AG09309 (cell line): ENCODE measurements at regions not wholly inside any gene's neighbourhood (a gene's known extent, or its start where the extent isn't known, plus 50 kb on each side); places are given as distances from the start of the nearest gene placed in this dataset.
A peak's percentile ranks its signal among the peaks of the same experiment; 100 is the strongest.

Experiments used
- DNase-seq: peaks from one replicate; pipeline ENCODE4 v3.0.0-alpha.2; 2010; ENCODE audit warnings: low read depth
- H3K4me3 ChIP-seq: 2 replicates; pipeline ENCODE4 v1.5.1; 2011; ENCODE audit warnings: mild to moderate bottlenecking, low read depth, low read length, moderate library complexity; ENCODE audit not compliant: control insufficient read depth
- CTCF ChIP-seq: IDR thresholded peaks from 2 replicates; pipeline ENCODE4 v1.5.1; 2011; ENCODE audit warnings: mild to moderate bottlenecking, low read depth, low read length, inconsistent platforms; ENCODE audit not compliant: insufficient read depth, control insufficient read depth; ENCODE audit errors: missing control alignments

GRCh38 chr7:46134795-46135194 is 213.7 kb upstream of the IGFBP3 start:
- H3K4me3 ChIP-seq = no peak overlapping the region
- no peak for TF ChIP-seq CTCF
- no peak for DNase-seq

GRCh38 chr7:46134385-46134784 is 213.3 kb upstream of the IGFBP3 start:
- no peak for TF ChIP-seq CTCF
- H3K4me3 ChIP-seq = no peak overlapping the region
- DNase-seq = no peak

- TF ChIP-seq CTCF = no peak
- DNase-seq = no peak
- no peak overlapping the region for H3K4me3 ChIP-seq
Measured at GRCh38 chr7:46133751-46134150, 212.7 kb upstream of the IGFBP3 start.

- DNase-seq = peak; percentile 67
- TF ChIP-seq CTCF = no peak
- H3K4me3 ChIP-seq = no peak overlapping the region
Measured at GRCh38 chr7:46133072-46133471, 212.0 kb upstream of the IGFBP3 start.

GRCh38 chr7:46131916-46132795 is 211.1 kb upstream of the IGFBP3 start:
- no peak for DNase-seq
- H3K4me3 ChIP-seq = no peak overlapping the region
- TF ChIP-seq CTCF = peak; percentile 21

GRCh38 chr7:46129831-46130230 is 208.8 kb upstream of the IGFBP3 start:
- DNase-seq = no peak
- TF ChIP-seq CTCF = peak; percentile 50
- H3K4me3 ChIP-seq = no peak overlapping the region
